CD4-positive, alpha-beta T cell treated with Interleukin-6 for 4 hours (primary cell): ENCODE measurements at regions not wholly inside any gene's neighbourhood (a gene's known extent, or its start where the extent isn't known, plus 50 kb on each side); places are given as distances from the start of the nearest gene placed in this dataset.

Source experiments
- DNase-seq: peaks from one replicate; pipeline ENCODE4 v3.0.0-alpha.2; 2020; ENCODE audit warnings: mixed read lengths

- no peak for DNase-seq
Measured at GRCh38 chr13:111456452-111457230, 136.2 kb downstream of the TEX29 start.

GRCh38 chr13:111458001-111458531, 137.6 kb downstream of the TEX29 start:
- DNase-seq, result no peak

- DNase-seq, result no peak
Measured at GRCh38 chr13:111458739-111459138, 138.3 kb downstream of the TEX29 start.

DNA sequence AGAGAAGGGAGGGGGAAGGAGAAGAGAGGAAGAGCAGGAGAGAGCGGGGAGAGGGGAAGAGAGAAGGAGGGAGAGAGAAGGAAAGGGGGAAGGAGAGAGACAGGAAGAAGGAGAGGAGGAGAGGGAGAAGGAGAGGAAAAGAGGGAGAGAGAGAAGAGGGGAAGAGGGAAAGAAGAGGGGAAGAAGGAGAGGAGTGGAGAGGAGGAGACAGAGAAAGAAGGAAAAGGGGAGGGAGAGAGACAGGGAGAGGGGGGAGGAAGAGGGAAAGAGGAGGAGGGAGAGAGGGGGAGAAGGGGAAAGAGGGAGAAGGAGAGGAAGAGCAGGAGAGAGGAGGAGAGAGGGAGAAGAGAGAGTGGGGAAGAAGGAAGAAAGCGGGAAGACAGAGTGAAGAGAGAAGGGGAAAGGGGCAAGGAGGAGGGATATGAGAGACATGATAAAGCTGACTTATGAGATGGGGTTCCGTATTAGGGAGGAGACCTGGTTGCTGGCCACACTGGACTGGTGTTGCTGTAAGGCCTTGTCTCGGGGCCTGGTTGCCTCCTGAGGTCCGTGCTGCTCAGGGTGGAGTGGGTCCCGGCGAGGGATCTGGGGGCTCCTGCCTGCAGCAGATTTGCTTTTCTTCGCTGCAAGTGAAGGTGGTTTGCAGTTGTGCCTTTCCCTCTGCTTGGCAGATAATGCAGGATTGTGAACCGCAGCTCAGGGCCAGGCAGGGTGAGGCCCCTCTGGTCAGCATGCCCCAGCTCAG, 139.5 kb downstream of the TEX29 start:
- DNase-seq, result no peak

- no peak for DNase-seq
Measured at GRCh38 chr13:111460548-111461444, 140.4 kb downstream of the TEX29 start.

DNA sequence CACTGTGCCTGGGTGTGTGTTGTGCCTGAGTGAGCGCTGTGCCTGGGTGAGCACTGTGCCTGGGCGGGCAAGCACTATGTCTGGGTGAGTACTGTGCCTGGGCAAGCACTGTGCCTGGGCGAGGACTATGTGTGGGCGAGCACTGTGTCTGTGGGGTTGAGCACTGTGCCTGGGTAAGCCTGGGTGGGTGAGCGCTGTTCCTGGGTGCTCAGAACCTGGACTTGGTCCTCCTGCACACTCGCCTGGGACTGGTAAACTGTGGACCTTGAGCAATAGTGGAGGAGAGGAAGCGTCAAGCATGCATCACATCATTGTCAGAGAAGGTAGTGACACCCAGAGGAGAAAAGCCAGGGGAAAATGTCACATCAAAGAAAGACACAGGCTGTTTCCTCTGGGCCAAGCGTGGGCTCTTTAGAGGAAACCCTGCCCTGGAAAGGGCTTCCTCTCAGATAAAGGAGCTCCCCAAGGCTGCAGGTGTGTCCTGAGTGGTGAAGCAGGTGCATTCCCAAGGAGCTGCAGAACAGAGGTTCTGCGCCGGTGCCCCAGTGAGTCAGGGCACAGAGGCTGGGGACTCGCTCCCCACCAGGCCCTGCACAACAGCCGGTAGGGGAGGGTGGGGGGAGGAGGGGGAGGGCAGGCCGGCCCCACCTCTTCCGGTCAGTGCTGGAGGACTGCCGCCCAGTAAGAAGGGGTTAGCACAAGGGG, 141.2 kb downstream of the TEX29 start:
- no peak for DNase-seq

DNA sequence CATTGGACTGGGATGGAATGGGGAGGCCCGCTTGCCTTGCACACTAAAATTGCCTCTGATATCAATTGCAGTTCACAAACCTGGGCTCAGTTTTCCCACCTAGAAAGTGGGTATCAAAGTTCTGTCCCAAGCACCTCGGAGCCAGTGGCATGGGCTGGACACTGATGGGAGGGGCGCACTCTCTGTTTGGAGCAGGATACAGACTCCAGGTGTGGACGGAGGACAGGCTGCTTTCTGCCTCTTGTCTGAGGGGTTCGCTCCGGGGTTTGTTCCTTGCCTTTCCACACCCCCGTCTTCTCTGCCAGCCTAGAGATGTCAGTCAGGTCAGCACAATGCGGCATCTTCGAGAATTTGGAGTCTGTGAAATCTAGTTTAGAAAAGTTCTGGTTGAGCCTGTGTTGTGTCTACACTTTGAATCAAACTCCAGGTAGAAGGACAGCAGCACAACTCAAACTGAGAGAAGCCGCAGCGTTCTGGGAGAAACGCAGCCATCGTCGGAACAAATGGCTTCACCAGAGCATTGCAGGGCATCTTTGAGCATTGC, 141.9 kb downstream of the TEX29 start:
- DNase-seq, result no peak

DNA sequence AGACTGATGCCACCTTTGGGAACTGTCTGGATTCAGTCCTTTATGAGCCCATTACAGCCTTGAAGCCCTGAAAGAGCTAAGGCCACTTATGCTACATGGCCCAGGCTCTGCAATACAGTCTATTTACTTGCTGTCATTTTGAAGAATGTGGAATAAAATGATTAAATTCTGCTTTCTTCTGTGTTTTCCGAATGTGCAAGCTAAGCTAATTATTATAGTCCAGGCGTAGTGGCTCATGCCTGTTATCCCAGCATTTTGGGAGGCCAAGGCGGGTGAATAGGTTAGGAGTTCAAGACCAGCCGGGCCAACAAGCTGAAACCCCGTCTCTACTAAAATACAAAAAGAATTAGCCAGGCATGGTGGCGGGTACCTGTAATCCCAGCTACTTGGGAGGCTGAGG, 142.5 kb downstream of the TEX29 start:
- DNase-seq, result no peak

DNA sequence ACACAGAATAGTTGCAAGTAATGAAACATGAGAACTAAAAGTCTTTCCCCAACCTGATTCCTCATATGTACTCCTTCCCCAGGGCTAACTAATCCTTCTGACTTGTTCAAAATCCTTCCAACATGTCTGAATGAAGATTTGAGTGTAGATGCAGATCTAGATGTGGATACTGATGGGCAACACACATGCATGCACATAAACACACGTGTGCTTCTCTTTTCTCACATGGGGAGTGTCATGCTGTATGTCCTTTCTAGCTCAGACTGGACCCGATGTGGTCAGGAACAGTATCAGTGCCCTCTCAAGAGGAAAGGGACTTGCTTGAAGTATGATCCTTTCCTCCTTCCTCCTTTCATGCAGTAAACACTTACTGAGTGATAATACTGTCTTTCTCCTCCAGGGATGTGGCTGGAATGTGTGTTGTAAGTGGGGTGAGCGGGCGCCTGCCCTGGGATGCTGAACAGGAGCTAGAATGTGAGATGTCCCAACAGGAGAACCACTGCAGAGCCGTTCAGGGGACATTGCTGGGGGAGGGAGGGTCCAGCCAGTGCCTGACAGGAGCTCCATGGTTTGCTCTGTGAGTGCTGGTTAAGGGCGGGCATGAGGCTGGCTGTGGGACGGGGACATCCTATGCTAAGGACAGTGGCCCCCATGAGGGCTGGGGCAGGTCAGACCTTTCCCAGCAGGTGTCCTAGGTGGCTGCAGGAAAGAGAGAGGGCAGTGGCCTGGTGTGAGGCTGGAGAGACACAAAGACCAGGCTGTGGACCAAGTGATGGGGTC, 146.9 kb downstream of the TEX29 start:
- DNase-seq, result no peak

DNA sequence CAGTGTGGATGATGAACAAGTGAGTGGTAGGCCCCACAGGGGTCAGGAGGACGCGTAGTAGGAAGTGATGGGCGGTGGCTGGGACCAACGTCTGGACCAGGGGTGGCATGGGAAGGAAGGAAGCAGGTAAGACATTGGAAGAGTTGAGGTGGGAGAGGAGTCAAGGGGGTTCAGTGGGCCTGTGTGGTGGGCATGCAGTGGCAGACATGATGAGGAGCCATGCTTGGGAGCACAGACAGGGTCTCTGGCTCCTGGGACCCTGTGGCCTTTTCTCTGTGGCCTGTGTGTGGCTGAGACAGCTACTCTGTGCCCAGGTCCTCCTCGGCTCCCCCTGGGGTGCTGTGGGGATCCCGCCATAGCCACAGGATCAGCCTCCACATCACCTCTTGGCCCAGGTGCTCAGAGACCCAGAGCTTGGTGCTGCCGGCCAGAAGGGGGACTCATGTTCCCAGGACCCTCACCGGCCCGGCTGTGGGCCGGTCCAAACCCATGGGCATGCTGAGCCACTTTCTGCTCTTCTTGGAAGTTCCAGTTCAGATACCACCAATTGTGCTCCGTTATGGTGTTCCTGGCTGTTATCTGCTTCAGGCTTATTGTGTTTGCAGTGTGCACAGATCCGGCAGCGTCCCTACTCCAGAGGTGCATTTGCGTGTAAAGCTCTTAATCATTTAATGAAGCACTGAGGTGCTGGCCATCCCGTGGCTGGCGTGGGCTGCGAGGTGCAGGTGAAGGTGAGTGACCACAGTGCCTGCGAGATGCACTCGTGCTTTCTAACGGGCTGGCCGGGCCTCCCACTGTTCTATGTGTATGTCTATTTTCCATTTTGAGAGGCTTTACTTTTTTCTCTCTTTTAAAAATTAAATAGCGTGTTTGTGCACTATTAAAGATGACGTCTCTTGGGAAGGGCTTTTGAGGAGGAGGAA, 147.9 kb downstream of the TEX29 start:
- no peak for DNase-seq

- DNase-seq, result no peak
Measured at GRCh38 chr13:111469450-111469849, 149.0 kb downstream of the TEX29 start.

- DNase-seq, result no peak
Measured at GRCh38 chr13:111469916-111470506, 149.6 kb downstream of the TEX29 start.

GRCh38 chr13:111470933-111471332, 150.5 kb downstream of the TEX29 start:
- DNase-seq, result no peak

DNA sequence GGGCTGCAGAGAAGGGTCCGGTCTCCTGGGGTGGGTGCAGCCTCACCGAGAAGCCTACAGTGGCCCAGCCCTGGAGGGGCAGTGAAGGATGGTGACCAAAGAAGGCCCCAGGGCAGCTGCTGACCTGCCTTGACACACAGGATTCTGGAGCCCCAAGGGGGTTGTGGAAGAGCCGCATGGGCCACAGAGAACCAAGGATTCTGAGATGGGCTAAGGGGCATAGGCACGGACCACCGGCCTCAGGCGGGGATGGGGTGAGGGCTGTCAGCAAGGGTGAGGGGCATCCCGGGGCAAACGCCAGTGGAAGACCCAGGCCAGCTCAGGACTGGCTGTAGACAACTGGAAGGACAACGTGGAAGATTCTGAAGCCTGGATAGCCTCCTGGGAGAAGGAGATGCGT, 151.6 kb downstream of the TEX29 start:
- no peak for DNase-seq

DNA sequence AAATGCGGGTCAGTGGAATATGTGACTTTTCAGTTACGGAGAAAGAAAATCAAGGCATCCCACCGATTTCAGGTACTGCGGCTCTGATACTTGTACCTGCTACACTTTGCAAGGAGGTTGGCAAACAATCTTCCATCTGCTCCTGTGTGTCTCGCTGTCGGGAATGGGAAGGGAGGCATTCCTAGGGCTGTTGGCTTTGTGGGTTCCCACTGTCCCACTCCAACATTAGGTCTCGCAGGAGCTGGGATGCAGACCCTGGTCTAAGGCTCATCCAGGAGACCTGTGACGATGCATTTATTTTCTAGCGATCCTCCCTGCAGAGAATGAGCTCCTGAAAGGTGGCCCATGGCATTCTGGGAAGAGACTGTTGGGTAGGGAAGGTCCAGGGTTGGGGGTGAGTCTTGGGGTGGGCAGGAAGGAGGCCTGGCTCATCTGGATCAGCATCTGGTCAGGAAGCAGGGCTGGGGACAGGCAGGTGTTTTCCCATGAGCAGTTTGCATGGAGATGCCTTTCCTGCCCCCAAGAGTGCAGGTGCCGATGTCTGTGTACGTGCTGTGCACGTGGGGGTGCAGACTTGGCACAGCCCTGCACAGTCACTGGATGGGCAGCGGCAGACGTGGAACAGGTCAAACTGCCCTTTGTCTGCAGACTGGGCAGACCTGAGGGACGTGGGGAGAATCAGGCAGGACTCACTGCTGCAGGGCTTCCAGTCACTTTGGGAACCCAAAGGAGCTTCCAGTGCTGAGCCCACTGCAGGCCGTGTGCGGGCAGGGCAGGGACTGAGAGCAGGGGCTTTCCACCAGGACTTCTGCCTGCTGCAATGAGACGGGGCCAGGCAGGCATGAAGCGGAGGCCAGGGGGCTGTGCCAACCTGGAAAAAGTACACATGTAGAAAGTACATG, 152.4 kb downstream of the TEX29 start:
- DNase-seq, result no peak

DNA sequence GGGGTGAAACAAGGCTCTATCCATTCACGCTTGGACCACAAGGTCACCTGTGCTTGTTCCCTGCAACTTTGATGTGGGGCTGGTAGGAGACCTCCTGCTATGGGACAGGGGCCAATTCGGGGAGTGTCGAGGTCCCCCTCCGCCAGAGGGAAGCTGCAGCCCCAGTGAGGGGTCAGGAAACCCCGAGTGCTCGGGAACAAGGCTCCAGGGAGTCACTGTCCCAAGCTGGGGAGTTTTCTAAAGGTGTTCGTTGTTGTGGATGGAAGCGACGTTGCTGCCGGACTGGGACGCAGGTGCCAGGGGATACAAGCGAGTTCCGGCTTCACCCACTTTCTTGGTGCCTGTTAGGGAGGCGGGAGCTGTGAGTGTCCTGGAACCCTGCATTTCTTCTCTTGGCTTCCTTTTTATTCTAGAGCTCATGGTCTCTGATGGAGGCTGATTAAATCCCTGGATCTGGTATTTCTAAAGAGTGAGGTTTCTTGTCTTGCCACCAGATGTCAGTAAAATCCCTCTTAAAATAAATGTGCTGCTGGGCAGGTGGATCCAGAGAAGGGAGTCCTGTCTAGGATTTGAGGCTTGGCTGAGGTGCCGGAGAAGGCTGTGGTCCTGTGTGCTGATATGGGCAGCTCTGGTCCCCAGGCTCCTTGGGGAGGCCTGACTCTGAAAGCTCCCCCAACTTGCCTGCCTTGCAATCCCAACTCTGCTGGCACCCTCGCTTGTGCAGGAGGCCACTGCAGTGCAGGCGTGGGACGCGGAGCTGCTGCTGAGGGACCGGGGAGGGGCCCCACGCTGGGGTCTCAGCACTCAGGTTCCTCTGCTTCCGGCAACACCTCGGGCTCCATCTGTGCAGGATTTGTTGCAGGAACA, 153.9 kb downstream of the TEX29 start:
- DNase-seq, result no peak

DNA sequence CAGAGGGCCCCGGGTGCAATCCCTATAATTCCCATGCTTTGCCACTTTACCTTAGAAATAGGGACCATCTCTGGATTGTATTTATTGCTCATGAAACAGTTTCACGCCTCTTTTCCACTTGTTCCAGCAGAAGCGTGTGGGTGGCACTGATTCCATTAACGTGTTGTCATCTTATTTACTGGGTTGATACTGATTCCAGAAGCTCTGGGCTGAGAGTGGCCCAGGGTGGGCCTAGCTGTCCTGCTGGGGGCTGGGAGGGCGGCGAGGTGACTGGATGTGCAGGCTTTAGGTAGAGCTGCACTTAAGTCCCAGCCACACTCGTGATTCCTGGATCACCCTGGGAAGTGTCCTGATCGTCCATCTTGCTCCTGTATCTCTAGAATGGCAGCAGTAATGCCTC, 155.0 kb downstream of the TEX29 start:
- DNase-seq, result no peak

- DNase-seq, result no peak
Measured at GRCh38 chr13:111476197-111476596, 155.8 kb downstream of the TEX29 start.
